Astrocyte (in vitro differentiated cells and primary cell): ENCODE measurements at regions not wholly inside any gene's neighbourhood (a gene's known extent, or its start where the extent isn't known, plus 50 kb on each side); places are given as distances from the start of the nearest gene placed in this dataset.

Experiments
- DNase-seq: peaks from one replicate; pipeline ENCODE4 v3.0.0-alpha.2; 2010; ENCODE audit warnings: low read depth
- FAIRE-seq: peaks from 2 replicates; lab custom pipeline; 2011; peaks lifted over from hg19 to GRCh38; lab: Jason Lieb, UNC
- H2AFZ ChIP-seq: 2 replicates; pipeline ENCODE4 v1.6.0; 2012; ENCODE audit warnings: low read depth, low read length, inconsistent platforms
- H3K27ac ChIP-seq: 2 replicates; pipeline ENCODE4 v1.5.1; 2011; ENCODE audit warnings: low read depth, low read length, inconsistent platforms
- H3K27me3 ChIP-seq: 2 replicates; pipeline ENCODE4 v1.6.0; 2011; ENCODE audit warnings: low read length, inconsistent platforms; ENCODE audit not compliant: insufficient read depth
- H3K36me3 ChIP-seq: 2 replicates; pipeline ENCODE4 v1.5.1; 2011; ENCODE audit warnings: low read length, inconsistent platforms; ENCODE audit not compliant: insufficient read depth
- H3K4me1 ChIP-seq: 2 replicates; pipeline ENCODE4 v1.5.1; 2011; ENCODE audit warnings: low read length, inconsistent platforms; ENCODE audit not compliant: insufficient read depth
- H3K4me2 ChIP-seq: 2 replicates; pipeline ENCODE4 v1.6.0; 2012; ENCODE audit warnings: low read length, inconsistent platforms
- H3K4me3 ChIP-seq: 2 replicates; pipeline ENCODE4 v1.5.1; 2011; ENCODE audit warnings: low read depth, mild to moderate bottlenecking, low read length, inconsistent platforms; ENCODE audit not compliant: insufficient read depth
- H3K79me2 ChIP-seq: 2 replicates; pipeline ENCODE4 v1.6.0; 2012; ENCODE audit warnings: mild to moderate bottlenecking, low read length, inconsistent platforms; ENCODE audit not compliant: insufficient read depth
- H3K9ac ChIP-seq: 2 replicates; pipeline ENCODE4 v1.6.0; 2012; ENCODE audit warnings: mild to moderate bottlenecking, low read length, inconsistent platforms
- H3K9me3 ChIP-seq: 2 replicates; pipeline ENCODE4 v1.5.1; 2012; ENCODE audit warnings: low read depth, mild to moderate bottlenecking, low read length, inconsistent platforms; ENCODE audit not compliant: insufficient read depth
- H4K20me1 ChIP-seq: 2 replicates; pipeline ENCODE4 v1.6.0; 2012; ENCODE audit warnings: low read length, inconsistent platforms; ENCODE audit not compliant: insufficient read depth
- H3K27ac Mint-ChIP-seq: one replicate; pipeline ENCODE4 v1.8.0; 2021; ENCODE audit warnings: mild to moderate bottlenecking, mixed read lengths; ENCODE audit not compliant: unreplicated experiment
- H3K27me3 Mint-ChIP-seq: one replicate; pipeline ENCODE4 v1.8.0; 2021; ENCODE audit warnings: low read depth, mixed read lengths; ENCODE audit not compliant: unreplicated experiment
- H3K36me3 Mint-ChIP-seq: one replicate; pipeline ENCODE4 v1.8.0; 2021; ENCODE audit warnings: low read depth, mixed read lengths; ENCODE audit not compliant: unreplicated experiment
- H3K4me1 Mint-ChIP-seq: one replicate; pipeline ENCODE4 v1.8.0; 2021; ENCODE audit warnings: low read depth, mixed read lengths; ENCODE audit not compliant: unreplicated experiment
- H3K4me3 Mint-ChIP-seq: one replicate; pipeline ENCODE4 v1.8.0; 2021; ENCODE audit warnings: mild to moderate bottlenecking, moderate library complexity, mixed read lengths; ENCODE audit not compliant: unreplicated experiment
- H3K9me3 Mint-ChIP-seq: one replicate; pipeline ENCODE4 v1.8.0; 2021; ENCODE audit warnings: mild to moderate bottlenecking, mixed read lengths; ENCODE audit not compliant: unreplicated experiment
- CTCF ChIP-seq: IDR thresholded peaks from 2 replicates; pipeline ENCODE4 v1.5.1; 2011; ENCODE audit warnings: low read depth, mild to moderate bottlenecking, inconsistent platforms, low read length, moderate library complexity; ENCODE audit not compliant: insufficient read depth
- EZH2 ChIP-seq: IDR thresholded peaks from 2 replicates; pipeline ENCODE4 v1.6.1; 2012; ENCODE audit warnings: mild to moderate bottlenecking, low read length, inconsistent platforms; ENCODE audit not compliant: insufficient read depth

- no peaks in the 10 kb centered on the region for H3K27me3 ChIP-seq
- Mint-ChIP-seq H3K27me3 (peaks cover 2% of the 10 kb centered on the region), H3K4me1 (peaks cover 4% of the 10 kb centered on the region), H3K27ac (no peak overlapping the region), H3K9me3 (peaks cover 5% of the 10 kb centered on the region), H3K36me3 (peaks cover 2% of the 10 kb centered on the region), H3K4me3 (no peak overlapping the region)
- H3K4me1 ChIP-seq: no peaks in the 10 kb centered on the region
- H2AFZ ChIP-seq: no peak overlapping the region
- no peak for DNase-seq
- FAIRE-seq: no peak
- H3K9me3 ChIP-seq: peaks cover 3% of the 10 kb centered on the region
- H3K79me2 ChIP-seq: no peaks in the 10 kb centered on the region
- no peaks in the 10 kb centered on the region for H3K36me3 ChIP-seq
- H4K20me1 ChIP-seq: no peaks in the 10 kb centered on the region
- no peak overlapping the region for H3K9ac ChIP-seq
- no peak overlapping the region for H3K27ac ChIP-seq
- TF ChIP-seq CTCF (no peak), EZH2 (no peak)
- H3K4me2 ChIP-seq: peak overlapping the region; percentile 22
- H3K4me3 ChIP-seq: no peak overlapping the region
Measured at GRCh38 chr10:21194510-21194993, 297.4 kb upstream of the NEBL start.

GRCh38 chr10:21193196-21193595, 296.1 kb upstream of the NEBL start:
- Histone ChIP-seq H3K9me3 (no peaks in the 10 kb centered on the region), H3K36me3 (no peaks in the 10 kb centered on the region), H3K79me2 (no peaks in the 10 kb centered on the region), H3K4me1 (no peaks in the 10 kb centered on the region), H3K4me3 (no peak overlapping the region), H2AFZ (no peak overlapping the region), H3K4me2 (no peak overlapping the region), H3K27me3 (no peaks in the 10 kb centered on the region), H4K20me1 (no peaks in the 10 kb centered on the region), H3K27ac (no peak overlapping the region), H3K9ac (no peak overlapping the region)
- H3K9me3 Mint-ChIP-seq: peaks cover 9% of the 10 kb centered on the region
- TF ChIP-seq EZH2: no peak
- TF ChIP-seq CTCF: no peak
- FAIRE-seq (no peak), DNase-seq (no peak)
- peaks cover 2% of the 10 kb centered on the region for H3K27me3 Mint-ChIP-seq
- H3K27ac Mint-ChIP-seq: no peak overlapping the region
- H3K4me1 Mint-ChIP-seq: peaks cover 4% of the 10 kb centered on the region
- H3K36me3 Mint-ChIP-seq: peaks cover 5% of the 10 kb centered on the region
- H3K4me3 Mint-ChIP-seq: no peak overlapping the region

GRCh38 chr10:21191512-21191911, 294.4 kb upstream of the NEBL start:
- FAIRE-seq (no peak), DNase-seq (no peak)
- Mint-ChIP-seq H3K4me1 (peaks cover 4% of the 10 kb centered on the region), H3K36me3 (peaks cover 3% of the 10 kb centered on the region), H3K27me3 (no peaks in the 10 kb centered on the region), H3K27ac (no peak overlapping the region), H3K9me3 (peaks cover 3% of the 10 kb centered on the region), H3K4me3 (no peak overlapping the region)
- Histone ChIP-seq H4K20me1 (no peaks in the 10 kb centered on the region), H3K27me3 (no peaks in the 10 kb centered on the region), H3K79me2 (no peaks in the 10 kb centered on the region), H3K9me3 (no peaks in the 10 kb centered on the region), H3K27ac (no peak overlapping the region), H3K4me1 (no peaks in the 10 kb centered on the region), H2AFZ (no peak overlapping the region), H3K4me3 (no peak overlapping the region), H3K9ac (no peak overlapping the region), H3K36me3 (no peaks in the 10 kb centered on the region), H3K4me2 (no peak overlapping the region)
- TF ChIP-seq EZH2: no peak
- TF ChIP-seq CTCF: no peak
